ENCODE measurements at regions not wholly inside any gene's neighbourhood (a gene's known extent, or its start where the extent isn't known, plus 50 kb on each side); places are given as distances from the start of the nearest gene placed in this dataset.
"Not testable (repeated sequence)": the region's sequence is repeated elsewhere in the genome, so short reads cannot be mapped to it uniquely, and the experiment has no call there.

DNA sequence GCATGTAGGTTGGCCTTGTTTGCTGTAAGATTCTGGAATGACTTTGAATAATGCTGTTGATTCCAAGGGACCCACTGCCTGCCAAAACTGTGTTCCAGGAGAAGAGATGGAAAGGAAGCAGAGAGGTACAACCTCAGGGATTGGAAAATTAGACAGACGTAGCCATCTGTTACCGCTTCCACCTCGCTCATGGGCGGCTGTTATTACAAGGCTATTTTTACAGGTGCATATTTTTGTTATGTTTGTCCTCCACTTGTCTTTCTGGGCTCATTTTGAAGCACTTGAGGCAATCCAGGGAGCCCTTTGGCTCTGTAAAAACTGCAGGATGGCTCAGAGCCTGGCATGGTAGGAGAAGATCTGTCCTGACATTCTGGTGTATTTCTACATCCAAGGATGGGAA is 276.4 kb upstream of the TMTC4 start:
- H3K9me3 Mint-ChIP-seq = peaks cover 8% of the 10 kb centered on the region
- H3K4me3 Mint-ChIP-seq = no peak overlapping the region
- no peak overlapping the region for H3K27ac Mint-ChIP-seq (ENCODE audit: unreplicated experiment)
- no peak for DNase-seq (ENCODE audit: low read depth, low spot score)
- H3K36me3 Mint-ChIP-seq (ENCODE audit: low read depth) = peaks cover 3% of the 10 kb centered on the region
- no peaks in the 10 kb centered on the region for H3K4me1 Mint-ChIP-seq
- TF ChIP-seq, protein P1, sequence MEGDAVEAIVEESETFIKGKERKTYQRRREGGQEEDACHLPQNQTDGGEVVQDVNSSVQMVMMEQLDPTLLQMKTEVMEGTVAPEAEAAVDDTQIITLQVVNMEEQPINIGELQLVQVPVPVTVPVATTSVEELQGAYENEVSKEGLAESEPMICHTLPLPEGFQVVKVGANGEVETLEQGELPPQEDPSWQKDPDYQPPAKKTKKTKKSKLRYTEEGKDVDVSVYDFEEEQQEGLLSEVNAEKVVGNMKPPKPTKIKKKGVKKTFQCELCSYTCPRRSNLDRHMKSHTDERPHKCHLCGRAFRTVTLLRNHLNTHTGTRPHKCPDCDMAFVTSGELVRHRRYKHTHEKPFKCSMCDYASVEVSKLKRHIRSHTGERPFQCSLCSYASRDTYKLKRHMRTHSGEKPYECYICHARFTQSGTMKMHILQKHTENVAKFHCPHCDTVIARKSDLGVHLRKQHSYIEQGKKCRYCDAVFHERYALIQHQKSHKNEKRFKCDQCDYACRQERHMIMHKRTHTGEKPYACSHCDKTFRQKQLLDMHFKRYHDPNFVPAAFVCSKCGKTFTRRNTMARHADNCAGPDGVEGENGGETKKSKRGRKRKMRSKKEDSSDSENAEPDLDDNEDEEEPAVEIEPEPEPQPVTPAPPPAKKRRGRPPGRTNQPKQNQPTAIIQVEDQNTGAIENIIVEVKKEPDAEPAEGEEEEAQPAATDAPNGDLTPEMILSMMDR (conservative IDR thresholded peaks at IDR 0.05) = no peak
- no peaks in the 10 kb centered on the region for H3K27me3 Mint-ChIP-seq (ENCODE audit: low read depth)

DNA sequence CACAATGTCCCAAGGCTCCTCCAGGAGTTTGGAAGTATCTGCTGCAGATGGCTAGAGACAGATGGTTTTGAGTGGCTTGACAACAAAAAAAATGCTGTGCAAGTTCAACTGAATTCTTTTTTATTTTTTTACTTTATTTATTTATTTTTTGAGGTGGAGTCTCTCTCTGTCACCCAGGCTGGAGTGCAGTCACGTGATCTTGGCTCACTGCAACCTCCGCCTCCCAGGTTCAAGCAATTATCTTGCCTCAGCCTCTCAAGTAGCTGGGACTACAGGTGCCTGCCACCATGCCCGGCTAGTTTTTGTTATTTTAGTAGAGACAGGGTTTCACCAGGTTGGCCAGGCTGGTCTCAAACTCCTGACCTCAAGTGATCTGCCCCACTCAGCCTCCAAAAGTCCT is 274.3 kb upstream of the TMTC4 start:
- DNase-seq (ENCODE audit: low read depth, low spot score); H3K4me3 Mint-ChIP-seq; H3K36me3 Mint-ChIP-seq (ENCODE audit: low read depth); H3K4me1 Mint-ChIP-seq; H3K27me3 Mint-ChIP-seq (ENCODE audit: low read depth); H3K27ac Mint-ChIP-seq (ENCODE audit: unreplicated experiment); H3K9me3 Mint-ChIP-seq: not testable (repeated sequence)

DNA sequence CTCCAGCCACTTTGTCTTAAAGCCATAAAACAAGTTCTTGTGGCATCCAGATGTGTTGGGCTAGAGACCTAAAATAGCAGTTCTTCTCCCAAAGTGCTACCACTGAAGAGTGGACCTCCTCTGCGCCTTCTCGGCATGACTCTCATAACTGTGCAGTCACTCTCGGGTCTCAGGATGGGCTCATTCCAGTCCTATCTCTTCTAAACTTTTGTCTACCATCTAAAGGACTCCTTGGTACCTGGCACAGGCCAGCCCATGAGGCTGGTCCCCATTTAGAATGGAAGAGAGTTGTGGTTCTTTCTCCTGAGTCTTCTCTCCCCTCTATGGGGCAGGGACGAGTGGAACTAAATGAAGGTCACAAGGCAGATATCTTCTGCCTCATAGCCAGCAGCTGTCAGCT is 272.0 kb upstream of the TMTC4 start:
- DNase-seq (ENCODE audit: low read depth, low spot score) = no peak
- Mint-ChIP-seq H3K4me3 (no peak overlapping the region), H3K4me1 (peaks cover 5% of the 10 kb centered on the region), H3K27ac (ENCODE audit: unreplicated experiment) (no peak overlapping the region), H3K27me3 (ENCODE audit: low read depth) (no peaks in the 10 kb centered on the region), H3K36me3 (ENCODE audit: low read depth) (peaks cover 3% of the 10 kb centered on the region), H3K9me3 (peaks cover 4% of the 10 kb centered on the region)
- TF ChIP-seq, protein P1 (conservative IDR thresholded peaks at IDR 0.05) = no peak

DNA sequence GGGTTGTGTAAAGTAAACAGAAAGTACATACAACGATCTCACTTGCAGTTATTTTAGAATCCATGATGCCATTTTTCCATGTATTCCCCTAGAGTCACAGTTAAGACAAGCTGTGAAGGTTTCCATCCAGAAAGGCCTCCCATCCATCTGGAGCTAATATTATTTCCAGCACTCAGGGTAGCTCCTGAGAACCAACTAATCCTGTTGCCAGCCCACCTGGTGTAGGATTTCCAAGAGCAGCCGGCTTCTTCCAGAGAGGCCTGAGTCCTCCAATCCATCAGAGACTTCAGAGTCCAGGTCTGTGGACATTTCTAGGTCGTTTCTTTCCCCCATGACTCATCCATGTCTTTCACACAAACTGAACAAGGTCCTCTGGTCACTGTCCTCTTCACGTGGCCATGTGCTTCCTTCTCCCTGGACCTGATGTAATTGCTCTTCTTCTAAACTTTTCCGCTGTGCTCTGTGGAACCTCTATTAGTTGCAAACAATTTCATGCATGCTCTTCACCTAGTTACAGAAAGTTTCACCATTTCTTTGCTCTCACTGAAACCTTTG is 270.3 kb upstream of the TMTC4 start:
- peaks cover 3% of the 10 kb centered on the region for H3K36me3 Mint-ChIP-seq (ENCODE audit: low read depth)
- no peak overlapping the region for H3K27ac Mint-ChIP-seq (ENCODE audit: unreplicated experiment)
- no peak for DNase-seq (ENCODE audit: low read depth, low spot score)
- no peak overlapping the region for H3K4me3 Mint-ChIP-seq
- peaks cover 11% of the 10 kb centered on the region for H3K4me1 Mint-ChIP-seq
- TF ChIP-seq, protein P1 (conservative IDR thresholded peaks at IDR 0.05) = no peak
- H3K27me3 Mint-ChIP-seq (ENCODE audit: low read depth) = no peaks in the 10 kb centered on the region
- peaks cover 4% of the 10 kb centered on the region for H3K9me3 Mint-ChIP-seq

DNA sequence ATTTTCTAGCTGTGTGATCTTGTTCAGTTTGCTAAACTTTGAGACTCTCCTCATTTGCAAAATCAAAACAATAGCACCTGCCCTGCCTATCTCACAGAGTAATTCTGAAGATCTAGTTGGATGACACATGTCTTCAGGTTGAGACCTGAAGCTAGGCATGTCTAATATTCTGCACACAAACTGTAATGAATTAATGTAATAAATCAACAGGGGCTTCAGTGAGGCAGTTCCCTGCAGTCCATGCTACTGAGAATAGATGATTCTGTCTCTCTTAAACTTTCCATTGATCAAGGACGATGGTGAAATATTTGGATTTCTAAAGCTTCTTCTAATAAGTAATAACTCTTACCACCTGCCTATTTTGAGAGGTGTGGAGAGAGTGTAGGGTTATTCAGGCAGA is 268.1 kb upstream of the TMTC4 start:
- Mint-ChIP-seq H3K27me3 (ENCODE audit: low read depth) (no peaks in the 10 kb centered on the region), H3K27ac (ENCODE audit: unreplicated experiment) (no peak overlapping the region), H3K4me1 (peaks cover 11% of the 10 kb centered on the region), H3K9me3 (peaks cover 4% of the 10 kb centered on the region), H3K4me3 (no peak overlapping the region), H3K36me3 (ENCODE audit: low read depth) (peaks cover 3% of the 10 kb centered on the region)
- no peak for DNase-seq (ENCODE audit: low read depth, low spot score)
- TF ChIP-seq, protein P1 (conservative IDR thresholded peaks at IDR 0.05) = no peak

DNA sequence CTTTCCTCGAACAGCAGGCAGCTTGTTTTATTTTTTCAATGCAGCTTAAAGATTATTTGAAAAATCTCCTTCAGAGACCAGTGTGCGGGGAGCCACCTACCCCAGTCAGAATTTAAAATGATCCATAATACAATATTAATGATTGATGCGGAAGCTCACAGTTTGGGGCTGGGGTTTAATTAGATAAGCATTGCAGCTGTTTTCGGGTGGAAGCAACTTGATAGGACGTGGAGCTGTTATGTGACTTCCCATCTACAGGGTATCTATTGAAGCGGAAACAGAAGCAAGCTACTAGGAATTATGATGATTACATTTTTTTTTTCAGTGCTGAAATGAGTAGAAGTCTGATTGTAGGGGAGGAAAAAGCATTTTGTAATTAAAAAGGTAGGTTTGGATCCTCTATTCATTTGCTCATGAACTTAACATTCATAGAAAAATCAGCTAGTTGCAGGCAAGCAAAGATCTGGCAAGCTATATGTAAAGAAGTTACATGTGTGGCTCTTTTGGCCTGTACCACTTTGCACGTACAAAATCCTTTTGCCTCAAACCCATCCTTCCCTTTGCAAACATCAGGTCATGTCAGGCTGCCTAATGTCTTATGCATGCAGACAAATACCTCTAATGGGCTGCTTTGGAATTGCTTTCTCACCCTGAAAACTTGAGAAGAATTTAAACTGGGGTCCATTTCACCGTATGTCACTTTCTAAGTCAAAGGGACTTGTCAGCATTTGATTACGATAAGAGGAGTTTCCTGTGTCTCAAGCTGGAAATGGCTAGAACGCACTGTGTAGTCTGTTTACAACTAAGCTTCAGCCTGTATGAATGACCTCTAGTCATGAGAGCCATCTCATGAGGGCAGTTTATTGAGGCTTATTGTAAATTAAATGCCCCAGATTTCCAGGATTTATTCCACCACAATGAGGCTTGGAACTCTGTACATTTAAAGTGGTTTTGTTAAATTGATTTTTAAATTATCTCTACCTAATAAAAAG is 267.1 kb upstream of the TMTC4 start:
- H3K4me3 Mint-ChIP-seq = no peak overlapping the region
- TF ChIP-seq, protein P1 (conservative IDR thresholded peaks at IDR 0.05) = no peak
- H3K4me1 Mint-ChIP-seq = peaks cover 11% of the 10 kb centered on the region
- H3K9me3 Mint-ChIP-seq = peaks cover 8% of the 10 kb centered on the region
- H3K36me3 Mint-ChIP-seq (ENCODE audit: low read depth) = peaks cover 3% of the 10 kb centered on the region
- H3K27ac Mint-ChIP-seq (ENCODE audit: unreplicated experiment) = no peak overlapping the region
- no peak for DNase-seq (ENCODE audit: low read depth, low spot score)
- H3K27me3 Mint-ChIP-seq (ENCODE audit: low read depth) = no peaks in the 10 kb centered on the region

Measured in neural crest cell (in vitro differentiated cells).